Kidney (tissue), 13 donors: ENCODE measurements at regions not wholly inside any gene's neighbourhood (a gene's known extent, or its start where the extent isn't known, plus 50 kb on each side); places are given as distances from the start of the nearest gene placed in this dataset.

Source experiments
- DNase-seq, 5 donors: peaks; one replicate each; pipeline ENCODE4 v3.0.0-alpha.2; 2013 to 2020
- FAIRE-seq: peaks from 2 replicates; lab custom pipeline; 2012; peaks lifted over from hg19 to GRCh38; lab: Jason Lieb, UNC
- H3K27ac ChIP-seq, 2 donors: one replicate each; pipeline ENCODE4 v1.7.0; 2013; ENCODE audit warnings: low read depth in 2 of 2, low read length in 2 of 2, inconsistent platforms in 1 of 2
- H3K27me3 ChIP-seq: one replicate; pipeline ENCODE4 v1.7.1; 2013; ENCODE audit warnings: low read length, inconsistent platforms; ENCODE audit not compliant: control insufficient read depth, insufficient read depth
- H3K36me3 ChIP-seq, 3 donors: one replicate each; pipeline versions ENCODE4 v1.7.0 to v1.7.1; 2013; ENCODE audit warnings: low read length in 3 of 3, control low read depth in 1 of 3, inconsistent platforms in 1 of 3; ENCODE audit not compliant: insufficient read depth in 3 of 3, control insufficient read depth in 2 of 3
- H3K4me1 ChIP-seq, 3 donors: one replicate each; pipeline versions ENCODE4 v1.7.0 to v1.7.1; 2013; ENCODE audit warnings: low read length in 3 of 3, inconsistent platforms in 1 of 3, low read depth in 1 of 3; ENCODE audit not compliant: control insufficient read depth in 2 of 3, insufficient read depth in 2 of 3
- H3K4me3 ChIP-seq, 3 donors: one replicate each; pipeline versions ENCODE4 v1.7.0 to v1.8.1; 2013; ENCODE audit warnings: low read length in 3 of 3, control low read depth in 1 of 3, inconsistent platforms in 1 of 3
- H3K9ac ChIP-seq, 3 donors: one replicate each; pipeline versions ENCODE4 v1.7.0 to v1.7.1; 2013; ENCODE audit warnings: low read length in 3 of 3, control low read depth in 1 of 3, inconsistent platforms in 1 of 3
- H3K9me3 ChIP-seq, 3 donors: one replicate each; pipeline versions ENCODE4 v1.7.0 to v1.7.1; 2013; ENCODE audit warnings: low read length in 3 of 3, control low read depth in 1 of 3, inconsistent platforms in 1 of 3; ENCODE audit not compliant: control insufficient read depth in 2 of 3, insufficient read depth in 1 of 3
- CTCF ChIP-seq: IDR thresholded peaks from 3 replicates; pipeline ENCODE4 v1.5.1; 2012; ENCODE audit warnings: mild to moderate bottlenecking, moderate library complexity, borderline replicate concordance; ENCODE audit not compliant: insufficient read depth; ENCODE audit errors: extremely low read depth
- intact Hi-C: fragments of 100-400 bp; cut with DNase I; formaldehyde crosslinking; loops from one replicate; pipeline ENCODE4 v1.11.1; 2022
- donor health status: control.
- donor health status: control.
- donor health status: control.
- donor health status: control.
- donor health status: control.
- donor health status: DM: yes; HTN: yes; CAD: no.
- donor health status: Normal renal cell carcinoma (clear cell type).

GRCh38 chr2:152236191-152236925, 60.8 kb upstream of the STAM2 start:
- no peaks in the 10 kb centered on the region for H3K36me3 ChIP-seq
- DNase-seq: no peak
- H3K27me3 ChIP-seq: no peaks in the 10 kb centered on the region
- no peak overlapping the region for H3K27ac ChIP-seq
- H3K4me1 ChIP-seq: no peaks in the 10 kb centered on the region
- no peak for TF ChIP-seq CTCF
- FAIRE-seq: no peak
- intact Hi-C loops: no loop called here
- peaks cover 0 to 6% (median 0%) of the 10 kb centered on the region in 3 donors for H3K9me3 ChIP-seq
- no peak overlapping the region for H3K4me3 ChIP-seq
- no peak overlapping the region for H3K9ac ChIP-seq

GRCh38 chr2:152238016-152238415, 62.5 kb upstream of the STAM2 start:
- Histone ChIP-seq H3K9ac (no peak overlapping the region), H3K27me3 (no peaks in the 10 kb centered on the region), H3K27ac (no peak overlapping the region), H3K36me3 (no peaks in the 10 kb centered on the region), H3K4me1 (no peaks in the 10 kb centered on the region), H3K9me3 (peaks cover 0 to 6% (median 0%) of the 10 kb centered on the region in 3 donors), H3K4me3 (no peak overlapping the region)
- FAIRE-seq (no peak), DNase-seq (no peak)
- intact Hi-C loops: no loop called here
- no peak for TF ChIP-seq CTCF

GRCh38 chr2:152240559-152241231, 65.1 kb upstream of the STAM2 start:
- no peak for FAIRE-seq
- DNase-seq: no peak
- intact Hi-C loops: no loop called here

More at GRCh38 chr2:152240559-152241231, 65.1 kb upstream of the STAM2 start:
- no peak for TF ChIP-seq CTCF
- no peaks in the 10 kb centered on the region for H3K4me1 ChIP-seq
- H3K27ac ChIP-seq: no peak overlapping the region
- H3K4me3 ChIP-seq: no peak overlapping the region
- no peaks in the 10 kb centered on the region for H3K27me3 ChIP-seq
- H3K9ac ChIP-seq: no peak overlapping the region
- H3K9me3 ChIP-seq: peaks cover 0 to 6% (median 0%) of the 10 kb centered on the region in 3 donors
- H3K36me3 ChIP-seq: no peaks in the 10 kb centered on the region
